ENCODE measurements at regions not wholly inside any gene's neighbourhood (a gene's known extent, or its start where the extent isn't known, plus 50 kb on each side); places are given as distances from the start of the nearest gene placed in this dataset.

GRCh38 chr21:35510294-35510693 lies 461.2 kb upstream of the RUNX1 start (continued):
- TF ChIP-seq HMGXB3 (CRISPR knock-in tag; IDR thresholded peaks at IDR 0.05; ENCODE audit: borderline replicate concordance) (no peak), HOXA3 (CRISPR knock-in tag; IDR thresholded peaks at IDR 0.05) (no peak), NBN (conservative IDR thresholded peaks at IDR 0.05) (no peak), CEBPG (CRISPR knock-in tag; IDR thresholded peaks at IDR 0.05) (no peak), ZNF468 (CRISPR knock-in tag; IDR thresholded peaks at IDR 0.05) (no peak)

- Histone ChIP-seq H3K9me3 (ENCODE audit: low read length) (no peaks in the 10 kb centered on the region), H3K9ac (ENCODE audit: insufficient read depth, low read depth, low read length) (no peak overlapping the region), H3K27me3 (ENCODE audit: control insufficient read depth in 1 of 2, insufficient read depth in 2 of 2, low read length in 2 of 2) (no peaks in the 10 kb centered on the region), H3K27ac (ENCODE audit: extremely low read length, insufficient read depth, low read length) (no peak overlapping the region), H2AFZ (ENCODE audit: low read length) (no peak overlapping the region), H3K4me1 (ENCODE audit: insufficient read depth, low read length) (peaks cover 7% of the 10 kb centered on the region; the same call in 1 of the 2 replicates), H3K4me2 (ENCODE audit: low read depth, low read length) (no peak overlapping the region), H4K20me1 (ENCODE audit: insufficient read depth, low read length) (no peaks in the 10 kb centered on the region), H3K79me2 (ENCODE audit: insufficient read depth, low read length) (no peaks in the 10 kb centered on the region), H3K36me3 (replicated peaks in 1 of 2; ENCODE audit: control insufficient read depth in 1 of 2, insufficient read depth in 2 of 2, low read length in 2 of 2) (no peaks in the 10 kb centered on the region), H3K4me3 (replicated peaks in 1 of 3; ENCODE audit: insufficient read depth in 1 of 3, low read depth in 2 of 3, low read length in 3 of 3) (no peak overlapping the region)
- CTCF ChIA-PET (ENCODE audit: low intra/inter-chr PET ratio, low total read pairs): interaction anchor here (1.5 kb wide), 1 partner anchor 764 kb away, joined by 3 read pairs; no protein-coding TSS in a partner anchor
- intact Hi-C loops (cut with micrococcal nuclease; ENCODE audit: unreplicated experiment) (loop anchor here (10.0 kb wide), 2 partner anchors 454 to 614 kb away; no protein-coding TSS in a partner anchor), in situ Hi-C loops (cut with HindIII; ENCODE audit: extremely low pct_ligation_motif_present, low pct_unique_long_range_greater_than_20kb) (no loop called here)
- ATAC-seq (no peak), DNase-seq (ENCODE audit: low spot score) (no peak), FAIRE-seq (no peak)
- BruUV-seq (replicated peaks): no TSS peak
- 74% methylated on average over 5 of the region's 5 CpGs for WGBS (ENCODE audit: low lambda C conversion rate)
- POLR2A ChIA-PET: no interaction called here
- TF ChIP-seq MNT (IDR thresholded peaks at IDR 0.05): peak; percentile 65
- no peak for TF ChIP-seq E2F5 (CRISPR knock-in tag; conservative IDR thresholded peaks at IDR 0.05)
Observed at GRCh38 chr21:35509001-35509704, 460.1 kb upstream of the RUNX1 start.

Data from HepG2 (cell line).